Tibial nerve (tissue), 4 donors: ENCODE measurements at regions not wholly inside any gene's neighbourhood (a gene's known extent, or its start where the extent isn't known, plus 50 kb on each side); places are given as distances from the start of the nearest gene placed in this dataset.
A peak's percentile ranks its signal among the peaks of the same experiment; 100 is the strongest.

Experiments
- DNase-seq, 2 donors: peaks; one replicate each; pipeline ENCODE4 v3.0.0-alpha.2; 2019; ENCODE audit warnings: low spot score in 2 of 2
- H3K27ac ChIP-seq, 4 donors: fragments of 200-600 bp; sonication (generic) in 3 of 4; one replicate each; pipeline ENCODE4 v1.5.1; 2017 to 2019; ENCODE audit warnings: mild to moderate bottlenecking in 1 of 4
- H3K27me3 ChIP-seq, 2 donors: fragments of 200-600 bp; sonication (generic) in 1 of 2; one replicate each; pipeline versions ENCODE4 v1.5.1 to v1.6.0; 2017 to 2019
- H3K36me3 ChIP-seq, 3 donors: fragments of 200-600 bp; sonication (generic); one replicate each; pipeline ENCODE4 v1.5.1; 2018 to 2019
- H3K4me1 ChIP-seq, 4 donors: fragments of 200-600 bp; sonication (generic) in 3 of 4; one replicate each; pipeline ENCODE4 v1.5.1; 2017 to 2019
- H3K4me3 ChIP-seq, 4 donors: fragments of 200-600 bp; sonication (generic) in 3 of 4; one replicate each; pipeline ENCODE4 v1.5.1; 2017 to 2019; ENCODE audit warnings: mild to moderate bottlenecking in 1 of 4, moderate library complexity in 1 of 4
- H3K9me3 ChIP-seq, 4 donors: fragments of 200-600 bp; sonication (generic) in 3 of 4; one replicate each; pipeline ENCODE4 v1.5.1; 2017 to 2019
- CTCF ChIP-seq, 5 experiments: fragments of 200-600 bp in 3 of 5; fragments of 450-650 bp in 2 of 5; sonication (generic) in 3 of 5; IDR thresholded peaks; one replicate each; pipeline ENCODE4 v1.5.1; 2016 to 2019; ENCODE audit warnings: antibody characterized with exemption in 5 of 5, mild to moderate bottlenecking in 3 of 5, moderate library complexity in 2 of 5
- EP300 ChIP-seq, 2 donors: sonication (generic); formaldehyde crosslinking; IDR thresholded peaks; one replicate each; pipeline ENCODE4 v1.6.1; 2017; ENCODE audit warnings: antibody characterized with exemption in 2 of 2, mild to moderate bottlenecking in 1 of 2
- POLR2A ChIP-seq, 2 donors: fragments of 450-650 bp; IDR thresholded peaks; one replicate each; pipeline ENCODE4 v1.6.1; 2017; ENCODE audit warnings: antibody characterized with exemption in 2 of 2, mild to moderate bottlenecking in 2 of 2, moderate library complexity in 2 of 2
- WGBS, 2 donors: methylation state at CpG; one replicate each; pipeline ENCODE4 v1.1.5; 2018; 5-methylcytosine and 5-hydroxymethylcytosine counted together

GRCh38 chrX:40843643-40844042 lies 108.3 kb upstream of the MED14 start:
- H3K9me3 ChIP-seq: peaks cover 0 to 16% (median 2%) of the 10 kb centered on the region in 4 donors
- peaks cover 0 to 3% of the 10 kb centered on the region in 2 donors for H3K27me3 ChIP-seq
- no peak overlapping the region for H3K4me3 ChIP-seq
- WGBS, 2 donors: 79 to 93% methylated on average over 2 of the region's 2 CpGs
- H3K36me3 ChIP-seq: no peaks in the 10 kb centered on the region
- no peak for TF ChIP-seq CTCF (IDR thresholded peaks at IDR 0.05)
- no peak for TF ChIP-seq POLR2A (IDR thresholded peaks at IDR 0.05)
- TF ChIP-seq EP300 (IDR thresholded peaks at IDR 0.05): no peak
- no peak overlapping the region for H3K27ac ChIP-seq
- peaks cover 0 to 6% (median 0%) of the 10 kb centered on the region in 4 donors for H3K4me1 ChIP-seq
- no peak for DNase-seq

- DNase-seq: no peak
- Histone ChIP-seq H3K27ac (peak overlapping the region in 1 of 4 donors; percentile 19), H3K9me3 (peaks cover 0 to 13% (median 2%) of the 10 kb centered on the region in 4 donors), H3K36me3 (no peaks in the 10 kb centered on the region), H3K27me3 (peaks cover 0 to 3% of the 10 kb centered on the region in 2 donors), H3K4me3 (no peak overlapping the region), H3K4me1 (peaks cover 0 to 6% (median 0%) of the 10 kb centered on the region in 4 donors)
- no peak for TF ChIP-seq POLR2A (IDR thresholded peaks at IDR 0.05)
- no peak for TF ChIP-seq CTCF (IDR thresholded peaks at IDR 0.05)
- TF ChIP-seq EP300 (IDR thresholded peaks at IDR 0.05): no peak
- WGBS, 2 donors: 62 to 73% methylated on average over 2 of the region's 2 CpGs
Observed at GRCh38 chrX:40844471-40844870, 109.1 kb upstream of the MED14 start.

- TF ChIP-seq CTCF (IDR thresholded peaks at IDR 0.05): no peak
- TF ChIP-seq EP300 (IDR thresholded peaks at IDR 0.05): no peak
- TF ChIP-seq POLR2A (IDR thresholded peaks at IDR 0.05): no peak
- no peak for DNase-seq
- 16 to 17% methylated on average over 5 of the region's 5 CpGs for WGBS, 2 donors
- Histone ChIP-seq H3K9me3 (peaks cover 0 to 13% (median 2%) of the 10 kb centered on the region in 4 donors), H3K27ac (peak overlapping the region in 3 of 4 donors; percentile 26 to 62 (median 58)), H3K27me3 (peaks cover 0 to 3% of the 10 kb centered on the region in 2 donors), H3K36me3 (no peaks in the 10 kb centered on the region), H3K4me3 (peak overlapping the region in 1 of 4 donors; percentile 10), H3K4me1 (peaks cover 0 to 6% (median 0%) of the 10 kb centered on the region in 4 donors)
Observed at GRCh38 chrX:40845331-40845911, 110.1 kb upstream of the MED14 start.

GRCh38 chrX:40849906-40850823 lies 114.8 kb upstream of the MED14 start:
- Histone ChIP-seq H3K4me3 (no peak overlapping the region), H3K9me3 (no peaks in the 10 kb centered on the region), H3K27ac (no peak overlapping the region), H3K4me1 (peaks cover 0 to 6% (median 0%) of the 10 kb centered on the region in 4 donors), H3K27me3 (peaks cover 0 to 3% of the 10 kb centered on the region in 2 donors), H3K36me3 (no peaks in the 10 kb centered on the region)
- WGBS, 2 donors: 79 to 86% methylated on average over 5 of the region's 5 CpGs
- DNase-seq: no peak
- TF ChIP-seq CTCF (IDR thresholded peaks at IDR 0.05) (no peak), POLR2A (IDR thresholded peaks at IDR 0.05) (no peak), EP300 (IDR thresholded peaks at IDR 0.05) (no peak)

GRCh38 chrX:40852586-40852985 lies 117.2 kb upstream of the MED14 start:
- Histone ChIP-seq H3K27ac (no peak overlapping the region), H3K36me3 (no peaks in the 10 kb centered on the region), H3K4me3 (no peak overlapping the region), H3K4me1 (no peaks in the 10 kb centered on the region), H3K9me3 (no peaks in the 10 kb centered on the region), H3K27me3 (no peaks in the 10 kb centered on the region)
- TF ChIP-seq EP300 (IDR thresholded peaks at IDR 0.05) (no peak), CTCF (IDR thresholded peaks at IDR 0.05) (no peak), POLR2A (IDR thresholded peaks at IDR 0.05) (no peak)
- DNase-seq: no peak
